Liver (tissue), 8 donors: ENCODE measurements at regions not wholly inside any gene's neighbourhood (a gene's known extent, or its start where the extent isn't known, plus 50 kb on each side); places are given as distances from the start of the nearest gene placed in this dataset.

Experiments used
- DNase-seq: peaks from one replicate; pipeline ENCODE4 v3.0.0-alpha.2; 2017; ENCODE audit warnings: low spot score
- H3K27ac ChIP-seq, 2 donors: one replicate each; pipeline ENCODE4 v1.7.0; 2013; ENCODE audit warnings: inconsistent platforms in 2 of 2, low read length in 2 of 2, control low read depth in 1 of 2, low read depth in 1 of 2, mild to moderate bottlenecking in 1 of 2
- H3K27me3 ChIP-seq, 4 donors: one replicate each; pipeline versions ENCODE4 v1.6.1 to v1.7.0; 2013; ENCODE audit warnings: low read length in 3 of 4, inconsistent platforms in 1 of 4, mild to moderate bottlenecking in 1 of 4, moderate library complexity in 1 of 4; ENCODE audit not compliant: control insufficient read depth in 4 of 4, insufficient read depth in 4 of 4
- H3K36me3 ChIP-seq, 4 donors: one replicate each; pipeline versions ENCODE4 v1.6.1 to v1.7.0; 2013; ENCODE audit warnings: low read length in 3 of 4, mild to moderate bottlenecking in 3 of 4, low read depth in 1 of 4, moderate library complexity in 1 of 4; ENCODE audit not compliant: control insufficient read depth in 4 of 4, insufficient read depth in 3 of 4
- H3K4me1 ChIP-seq, 4 donors: one replicate each; pipeline versions ENCODE4 v1.6.1 to v1.7.0; 2013; ENCODE audit warnings: low read length in 3 of 4, mild to moderate bottlenecking in 3 of 4, moderate library complexity in 1 of 4; ENCODE audit not compliant: control insufficient read depth in 4 of 4, insufficient read depth in 4 of 4
- H3K4me3 ChIP-seq, 3 donors: one replicate each; pipeline versions ENCODE4 v1.6.1 to v1.7.0; 2013; ENCODE audit warnings: low read length in 3 of 3, control low read depth in 1 of 3, low read depth in 1 of 3, mild to moderate bottlenecking in 1 of 3
- H3K9ac ChIP-seq, 2 donors: one replicate each; pipeline ENCODE4 v1.7.0; 2013; ENCODE audit warnings: low read length in 2 of 2, mild to moderate bottlenecking in 2 of 2, moderate library complexity in 2 of 2, control low read depth in 1 of 2, low read depth in 1 of 2
- H3K9me3 ChIP-seq, 4 donors: one replicate each; pipeline versions ENCODE4 v1.6.1 to v1.7.0; 2013; ENCODE audit warnings: low read length in 3 of 4; ENCODE audit not compliant: control insufficient read depth in 4 of 4
- EGR1 ChIP-seq, 2 donors: IDR thresholded peaks; 2 replicates each; pipeline ENCODE4 v1.6.1; 2016 to 2018; ENCODE audit warnings: antibody characterized with exemption in 2 of 2, low read depth in 2 of 2
- FOXA1 ChIP-seq: IDR thresholded peaks from 2 replicates; pipeline ENCODE4 v1.6.1; 2016; ENCODE audit warnings: antibody characterized with exemption
- FOXA2 ChIP-seq: IDR thresholded peaks from 2 replicates; pipeline ENCODE4 v1.6.1; 2016; ENCODE audit warnings: antibody characterized with exemption
- GABPA ChIP-seq, 2 donors: IDR thresholded peaks in 1 of 2; conservative IDR thresholded peaks in 1 of 2; 2 replicates each; pipeline ENCODE4 v1.6.1; 2016; ENCODE audit warnings: antibody characterized with exemption in 2 of 2, mild to moderate bottlenecking in 1 of 2, moderate library complexity in 1 of 2
- HNF4A ChIP-seq, 2 donors: conservative IDR thresholded peaks; 2 replicates each; pipeline ENCODE4 v1.6.1; 2016; ENCODE audit warnings: antibody characterized with exemption in 2 of 2, mild to moderate bottlenecking in 2 of 2
- HNF4G ChIP-seq: IDR thresholded peaks from 2 replicates; pipeline ENCODE4 v1.6.1; 2016; ENCODE audit warnings: antibody characterized with exemption
- JUND ChIP-seq, 2 donors: IDR thresholded peaks; 2 replicates each; pipeline ENCODE4 v1.6.1; 2016; ENCODE audit warnings: antibody characterized with exemption in 2 of 2
- MAX ChIP-seq: IDR thresholded peaks from 2 replicates; pipeline ENCODE4 v1.6.1; 2016; ENCODE audit warnings: antibody characterized with exemption
- NR2F2 ChIP-seq: IDR thresholded peaks from 2 replicates; pipeline ENCODE4 v1.6.1; 2016; ENCODE audit warnings: antibody characterized with exemption
- RAD21 ChIP-seq, 2 donors: IDR thresholded peaks; 2 replicates each; pipeline ENCODE4 v1.6.1; 2016; ENCODE audit warnings: antibody characterized with exemption in 2 of 2, mild to moderate bottlenecking in 2 of 2
- RXRA ChIP-seq, 2 donors: IDR thresholded peaks; 2 replicates each; pipeline ENCODE4 v1.6.1; 2017 to 2018; ENCODE audit warnings: antibody characterized with exemption in 2 of 2, mild to moderate bottlenecking in 1 of 2
- SP1 ChIP-seq: IDR thresholded peaks from 2 replicates; pipeline ENCODE4 v1.6.1; 2018; ENCODE audit warnings: antibody characterized with exemption, mild to moderate bottlenecking
- TAF1 ChIP-seq: conservative IDR thresholded peaks from 2 replicates; pipeline ENCODE4 v1.6.1; 2016; ENCODE audit warnings: antibody characterized with exemption, mild to moderate bottlenecking
- YY1 ChIP-seq: IDR thresholded peaks from 2 replicates; pipeline ENCODE4 v1.6.1; 2016; ENCODE audit warnings: antibody characterized with exemption, mild to moderate bottlenecking
- WGBS: extraction: QIAGEN DNeasy Blood & Tissue Kit; methylation state at CpG from one replicate; pipeline ENCODE4 v1.1.7; 2013; 5-methylcytosine and 5-hydroxymethylcytosine counted together
- TF ChIP-seq, protein P1 (sequence below): IDR thresholded peaks from 2 replicates; pipeline ENCODE4 v1.6.1; 2016; ENCODE audit warnings: antibody characterized with exemption
- TF ChIP-seq, protein P2 (sequence below): fragments of 150-350 bp; IDR thresholded peaks from 2 replicates; pipeline ENCODE4 v1.5.1; 2017; ENCODE audit warnings: improper control_type of control experiment, low read depth, low read length; ENCODE audit not compliant: missing input control
- TF ChIP-seq, protein P3 (sequence below): IDR thresholded peaks from 2 replicates; pipeline ENCODE4 v1.6.1; 2016; ENCODE audit warnings: antibody characterized with exemption, mild to moderate bottlenecking
- TF ChIP-seq, protein P4 (sequence below): IDR thresholded peaks from 2 replicates; pipeline ENCODE4 v1.6.1; 2016; ENCODE audit warnings: antibody characterized with exemption
- donor health status: healthy.
- donor health status: healthy.
- donor health status: healthy.
- donor health status: healthy.
- donor health status: healthy.

DNA sequence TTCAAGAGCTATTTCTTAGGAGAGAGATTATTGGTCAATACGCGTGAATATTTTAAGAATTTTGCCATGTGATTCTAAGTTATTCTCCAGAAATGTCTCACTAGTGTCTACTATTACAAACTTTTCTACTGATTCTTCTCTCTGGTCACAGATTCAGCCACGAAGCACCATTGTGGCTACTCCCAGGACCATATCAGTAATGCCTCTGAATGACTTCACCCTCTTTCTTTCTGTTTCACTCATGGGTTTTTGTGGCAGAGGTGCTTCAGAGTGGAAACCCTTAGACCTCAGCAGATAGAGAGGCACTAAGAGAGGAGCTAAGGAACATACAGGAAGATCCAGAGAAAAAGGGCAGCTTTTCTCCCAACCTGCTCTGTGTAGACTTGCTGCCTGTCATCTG is 211.3 kb downstream of the CBLN4 start (continued):
- TF ChIP-seq, protein P1, sequence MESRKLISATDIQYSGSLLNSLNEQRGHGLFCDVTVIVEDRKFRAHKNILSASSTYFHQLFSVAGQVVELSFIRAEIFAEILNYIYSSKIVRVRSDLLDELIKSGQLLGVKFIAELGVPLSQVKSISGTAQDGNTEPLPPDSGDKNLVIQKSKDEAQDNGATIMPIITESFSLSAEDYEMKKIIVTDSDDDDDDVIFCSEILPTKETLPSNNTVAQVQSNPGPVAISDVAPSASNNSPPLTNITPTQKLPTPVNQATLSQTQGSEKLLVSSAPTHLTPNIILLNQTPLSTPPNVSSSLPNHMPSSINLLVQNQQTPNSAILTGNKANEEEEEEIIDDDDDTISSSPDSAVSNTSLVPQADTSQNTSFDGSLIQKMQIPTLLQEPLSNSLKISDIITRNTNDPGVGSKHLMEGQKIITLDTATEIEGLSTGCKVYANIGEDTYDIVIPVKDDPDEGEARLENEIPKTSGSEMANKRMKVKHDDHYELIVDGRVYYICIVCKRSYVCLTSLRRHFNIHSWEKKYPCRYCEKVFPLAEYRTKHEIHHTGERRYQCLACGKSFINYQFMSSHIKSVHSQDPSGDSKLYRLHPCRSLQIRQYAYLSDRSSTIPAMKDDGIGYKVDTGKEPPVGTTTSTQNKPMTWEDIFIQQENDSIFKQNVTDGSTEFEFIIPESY, result no peak
- TF ChIP-seq YY1 (no peak), GABPA (IDR thresholded peaks at IDR 0.05 in 1 of 2, conservative IDR thresholded peaks at IDR 0.05 in 1 of 2) (no peak), NR2F2 (no peak), FOXA1 (no peak)

DNA sequence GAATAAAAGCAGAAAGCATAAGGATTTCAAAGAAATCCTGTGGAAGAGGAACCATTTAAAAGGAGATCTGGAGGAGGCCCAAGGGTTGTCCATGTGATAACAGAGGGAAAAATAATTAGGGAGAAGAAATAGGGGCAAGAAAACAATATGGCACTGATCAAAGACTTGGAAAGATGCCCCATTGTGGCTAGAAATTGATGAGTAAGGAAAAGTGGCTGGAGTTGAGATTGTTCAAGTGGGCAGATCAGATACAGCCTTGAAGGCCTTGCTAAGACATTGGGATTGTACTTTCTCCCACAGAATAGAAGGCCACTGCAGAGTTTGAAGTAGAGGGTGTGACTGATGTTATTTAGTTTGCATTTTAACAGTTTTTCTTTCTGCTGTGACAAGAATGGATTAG is 213.3 kb downstream of the CBLN4 start:
- TF ChIP-seq HNF4A (conservative IDR thresholded peaks at IDR 0.05) (no peak), MAX (no peak), SP1 (no peak), HNF4G (no peak), NR2F2 (no peak), FOXA2 (no peak)
- H3K4me3 ChIP-seq, result no peak overlapping the region
- no peak overlapping the region for H3K27ac ChIP-seq
- no peaks in the 10 kb centered on the region for H3K9me3 ChIP-seq
- H3K36me3 ChIP-seq, result no peaks in the 10 kb centered on the region
- no peak for DNase-seq
- no peaks in the 10 kb centered on the region for H3K27me3 ChIP-seq
- H3K4me1 ChIP-seq, result peaks cover 0 to 9% (median 7%) of the 10 kb centered on the region in 4 donors
- no peak overlapping the region for H3K9ac ChIP-seq

GRCh38 chr20:55790178-55790577 is 215.1 kb downstream of the CBLN4 start:
- Histone ChIP-seq H3K27me3 (no peaks in the 10 kb centered on the region), H3K9ac (no peak overlapping the region), H3K4me1 (peaks cover 0 to 9% (median 7%) of the 10 kb centered on the region in 4 donors), H3K9me3 (no peaks in the 10 kb centered on the region), H3K4me3 (no peak overlapping the region), H3K36me3 (no peaks in the 10 kb centered on the region), H3K27ac (no peak overlapping the region)
- peak; percentile 42 for DNase-seq
- TF ChIP-seq RAD21 (IDR thresholded peaks at IDR 0.05) (peak; percentile 51 to 69), HNF4A (conservative IDR thresholded peaks at IDR 0.05) (peak; percentile 35 to 60), JUND (IDR thresholded peaks at IDR 0.05) (peak in 1 of 2 donors; percentile 27), FOXA2 (peak; percentile 12), RXRA (IDR thresholded peaks at IDR 0.05) (peak; percentile 55 to 76), SP1 (peak; percentile 63), FOXA1 (no peak), MAX (peak; percentile 35), EGR1 (IDR thresholded peaks at IDR 0.05; ENCODE audit: low read depth in 2 of 2) (no peak), HNF4G (no peak), TAF1 (no peak), YY1 (no peak), GABPA (IDR thresholded peaks at IDR 0.05 in 1 of 2, conservative IDR thresholded peaks at IDR 0.05 in 1 of 2) (no peak), NR2F2 (no peak)
- TF ChIP-seq, protein P2, sequence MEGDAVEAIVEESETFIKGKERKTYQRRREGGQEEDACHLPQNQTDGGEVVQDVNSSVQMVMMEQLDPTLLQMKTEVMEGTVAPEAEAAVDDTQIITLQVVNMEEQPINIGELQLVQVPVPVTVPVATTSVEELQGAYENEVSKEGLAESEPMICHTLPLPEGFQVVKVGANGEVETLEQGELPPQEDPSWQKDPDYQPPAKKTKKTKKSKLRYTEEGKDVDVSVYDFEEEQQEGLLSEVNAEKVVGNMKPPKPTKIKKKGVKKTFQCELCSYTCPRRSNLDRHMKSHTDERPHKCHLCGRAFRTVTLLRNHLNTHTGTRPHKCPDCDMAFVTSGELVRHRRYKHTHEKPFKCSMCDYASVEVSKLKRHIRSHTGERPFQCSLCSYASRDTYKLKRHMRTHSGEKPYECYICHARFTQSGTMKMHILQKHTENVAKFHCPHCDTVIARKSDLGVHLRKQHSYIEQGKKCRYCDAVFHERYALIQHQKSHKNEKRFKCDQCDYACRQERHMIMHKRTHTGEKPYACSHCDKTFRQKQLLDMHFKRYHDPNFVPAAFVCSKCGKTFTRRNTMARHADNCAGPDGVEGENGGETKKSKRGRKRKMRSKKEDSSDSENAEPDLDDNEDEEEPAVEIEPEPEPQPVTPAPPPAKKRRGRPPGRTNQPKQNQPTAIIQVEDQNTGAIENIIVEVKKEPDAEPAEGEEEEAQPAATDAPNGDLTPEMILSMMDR, result no peak
- TF ChIP-seq, protein P1, result no peak
- TF ChIP-seq, protein P3, sequence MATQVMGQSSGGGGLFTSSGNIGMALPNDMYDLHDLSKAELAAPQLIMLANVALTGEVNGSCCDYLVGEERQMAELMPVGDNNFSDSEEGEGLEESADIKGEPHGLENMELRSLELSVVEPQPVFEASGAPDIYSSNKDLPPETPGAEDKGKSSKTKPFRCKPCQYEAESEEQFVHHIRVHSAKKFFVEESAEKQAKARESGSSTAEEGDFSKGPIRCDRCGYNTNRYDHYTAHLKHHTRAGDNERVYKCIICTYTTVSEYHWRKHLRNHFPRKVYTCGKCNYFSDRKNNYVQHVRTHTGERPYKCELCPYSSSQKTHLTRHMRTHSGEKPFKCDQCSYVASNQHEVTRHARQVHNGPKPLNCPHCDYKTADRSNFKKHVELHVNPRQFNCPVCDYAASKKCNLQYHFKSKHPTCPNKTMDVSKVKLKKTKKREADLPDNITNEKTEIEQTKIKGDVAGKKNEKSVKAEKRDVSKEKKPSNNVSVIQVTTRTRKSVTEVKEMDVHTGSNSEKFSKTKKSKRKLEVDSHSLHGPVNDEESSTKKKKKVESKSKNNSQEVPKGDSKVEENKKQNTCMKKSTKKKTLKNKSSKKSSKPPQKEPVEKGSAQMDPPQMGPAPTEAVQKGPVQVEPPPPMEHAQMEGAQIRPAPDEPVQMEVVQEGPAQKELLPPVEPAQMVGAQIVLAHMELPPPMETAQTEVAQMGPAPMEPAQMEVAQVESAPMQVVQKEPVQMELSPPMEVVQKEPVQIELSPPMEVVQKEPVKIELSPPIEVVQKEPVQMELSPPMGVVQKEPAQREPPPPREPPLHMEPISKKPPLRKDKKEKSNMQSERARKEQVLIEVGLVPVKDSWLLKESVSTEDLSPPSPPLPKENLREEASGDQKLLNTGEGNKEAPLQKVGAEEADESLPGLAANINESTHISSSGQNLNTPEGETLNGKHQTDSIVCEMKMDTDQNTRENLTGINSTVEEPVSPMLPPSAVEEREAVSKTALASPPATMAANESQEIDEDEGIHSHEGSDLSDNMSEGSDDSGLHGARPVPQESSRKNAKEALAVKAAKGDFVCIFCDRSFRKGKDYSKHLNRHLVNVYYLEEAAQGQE, result peak; percentile 25
- TF ChIP-seq, protein P4, sequence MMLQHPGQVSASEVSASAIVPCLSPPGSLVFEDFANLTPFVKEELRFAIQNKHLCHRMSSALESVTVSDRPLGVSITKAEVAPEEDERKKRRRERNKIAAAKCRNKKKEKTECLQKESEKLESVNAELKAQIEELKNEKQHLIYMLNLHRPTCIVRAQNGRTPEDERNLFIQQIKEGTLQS, result peak; percentile 40
- 35% methylated on average over 6 of the region's 6 CpGs for WGBS
